ENCODE measurements at regions not wholly inside any gene's neighbourhood (a gene's known extent, or its start where the extent isn't known, plus 50 kb on each side); places are given as distances from the start of the nearest gene placed in this dataset.

GRCh38 chr4:13852411-13852810, 224.9 kb upstream of the BOD1L1 start:
- H3K9ac ChIP-seq (ENCODE audit: low read depth, low read length): no peak overlapping the region
- H3K4me3 ChIP-seq (ENCODE audit: low read length): no peak overlapping the region
- H3K36me3 ChIP-seq (ENCODE audit: insufficient read depth, low read length): no peaks in the 10 kb centered on the region
- H3K4me2 ChIP-seq (ENCODE audit: low read length): no peak overlapping the region
- H3K4me1 ChIP-seq (ENCODE audit: control insufficient read depth, insufficient read depth, low read length): no peaks in the 10 kb centered on the region
- H3K27me3 ChIP-seq (ENCODE audit: control insufficient read depth, insufficient read depth, low read length): peaks cover 3% of the 10 kb centered on the region
- no peaks in the 10 kb centered on the region for H3K9me3 ChIP-seq (replicated peaks; ENCODE audit: low read length)

- no peak overlapping the region for H3K4me3 ChIP-seq (ENCODE audit: low read length)
Observed at GRCh38 chr4:13856387-13856786, 228.9 kb upstream of the BOD1L1 start.

GRCh38 chr4:13857397-13857796, 229.9 kb upstream of the BOD1L1 start:
- Histone ChIP-seq H3K4me3 (ENCODE audit: low read length) (no peak overlapping the region), H3K9me3 (replicated peaks; ENCODE audit: low read length) (no peaks in the 10 kb centered on the region), H3K9ac (ENCODE audit: low read depth, low read length) (no peak overlapping the region), H3K4me1 (ENCODE audit: control insufficient read depth, insufficient read depth, low read length) (no peaks in the 10 kb centered on the region), H3K4me2 (ENCODE audit: low read length) (no peak overlapping the region), H3K36me3 (ENCODE audit: insufficient read depth, low read length) (no peaks in the 10 kb centered on the region), H3K27me3 (ENCODE audit: control insufficient read depth, insufficient read depth, low read length) (no peaks in the 10 kb centered on the region)

More at GRCh38 chr4:13856387-13856786, 228.9 kb upstream of the BOD1L1 start:
- H3K36me3 ChIP-seq (ENCODE audit: insufficient read depth, low read length): no peaks in the 10 kb centered on the region
- H3K9ac ChIP-seq (ENCODE audit: low read depth, low read length): no peak overlapping the region
- H3K9me3 ChIP-seq (replicated peaks; ENCODE audit: low read length): no peaks in the 10 kb centered on the region
- no peaks in the 10 kb centered on the region for H3K4me1 ChIP-seq (ENCODE audit: control insufficient read depth, insufficient read depth, low read length)
- no peaks in the 10 kb centered on the region for H3K27me3 ChIP-seq (ENCODE audit: control insufficient read depth, insufficient read depth, low read length)
- no peak overlapping the region for H3K4me2 ChIP-seq (ENCODE audit: low read length)

- Histone ChIP-seq H3K36me3 (ENCODE audit: insufficient read depth, low read length) (no peaks in the 10 kb centered on the region), H3K27me3 (ENCODE audit: control insufficient read depth, insufficient read depth, low read length) (no peaks in the 10 kb centered on the region), H3K4me2 (ENCODE audit: low read length) (no peak overlapping the region), H3K9ac (ENCODE audit: low read depth, low read length) (no peak overlapping the region), H3K9me3 (replicated peaks; ENCODE audit: low read length) (no peaks in the 10 kb centered on the region), H3K4me3 (ENCODE audit: low read length) (no peak overlapping the region), H3K4me1 (ENCODE audit: control insufficient read depth, insufficient read depth, low read length) (no peaks in the 10 kb centered on the region)
Observed at GRCh38 chr4:13857800-13858199, 230.3 kb upstream of the BOD1L1 start.

GRCh38 chr4:13859423-13859822, 231.9 kb upstream of the BOD1L1 start:
- H3K9ac ChIP-seq (ENCODE audit: low read depth, low read length): no peak overlapping the region
- no peak overlapping the region for H3K4me3 ChIP-seq (ENCODE audit: low read length)
- H3K4me1 ChIP-seq (ENCODE audit: control insufficient read depth, insufficient read depth, low read length): no peaks in the 10 kb centered on the region
- H3K4me2 ChIP-seq (ENCODE audit: low read length): no peak overlapping the region
- no peaks in the 10 kb centered on the region for H3K27me3 ChIP-seq (ENCODE audit: control insufficient read depth, insufficient read depth, low read length)
- no peaks in the 10 kb centered on the region for H3K36me3 ChIP-seq (ENCODE audit: insufficient read depth, low read length)
- H3K9me3 ChIP-seq (replicated peaks; ENCODE audit: low read length): no peaks in the 10 kb centered on the region

GRCh38 chr4:13860126-13860525, 232.6 kb upstream of the BOD1L1 start:
- Histone ChIP-seq H3K4me2 (ENCODE audit: low read length) (no peak overlapping the region), H3K27me3 (ENCODE audit: control insufficient read depth, insufficient read depth, low read length) (no peaks in the 10 kb centered on the region), H3K9me3 (replicated peaks; ENCODE audit: low read length) (no peaks in the 10 kb centered on the region), H3K4me3 (ENCODE audit: low read length) (no peak overlapping the region), H3K36me3 (ENCODE audit: insufficient read depth, low read length) (no peaks in the 10 kb centered on the region), H3K4me1 (ENCODE audit: control insufficient read depth, insufficient read depth, low read length) (no peaks in the 10 kb centered on the region), H3K9ac (ENCODE audit: low read depth, low read length) (no peak overlapping the region)

GRCh38 chr4:13865871-13866669, 238.5 kb upstream of the BOD1L1 start:
- no peaks in the 10 kb centered on the region for H3K36me3 ChIP-seq (ENCODE audit: insufficient read depth, low read length)
- no peaks in the 10 kb centered on the region for H3K9me3 ChIP-seq (replicated peaks; ENCODE audit: low read length)
- H3K9ac ChIP-seq (ENCODE audit: low read depth, low read length): no peak overlapping the region
- H3K4me1 ChIP-seq (ENCODE audit: control insufficient read depth, insufficient read depth, low read length): peaks cover 3% of the 10 kb centered on the region
- H3K27me3 ChIP-seq (ENCODE audit: control insufficient read depth, insufficient read depth, low read length): no peaks in the 10 kb centered on the region
- no peak overlapping the region for H3K4me3 ChIP-seq (ENCODE audit: low read length)
- H3K4me2 ChIP-seq (ENCODE audit: low read length): no peak overlapping the region

- Histone ChIP-seq H3K4me2 (ENCODE audit: low read length) (no peak overlapping the region), H3K4me3 (ENCODE audit: low read length) (no peak overlapping the region), H3K36me3 (ENCODE audit: insufficient read depth, low read length) (no peaks in the 10 kb centered on the region), H3K4me1 (ENCODE audit: control insufficient read depth, insufficient read depth, low read length) (peaks cover 3% of the 10 kb centered on the region), H3K27me3 (ENCODE audit: control insufficient read depth, insufficient read depth, low read length) (no peaks in the 10 kb centered on the region), H3K9ac (ENCODE audit: low read depth, low read length) (no peak overlapping the region), H3K9me3 (replicated peaks; ENCODE audit: low read length) (no peaks in the 10 kb centered on the region)
Observed at GRCh38 chr4:13866881-13867280, 239.4 kb upstream of the BOD1L1 start.

GRCh38 chr4:13872155-13872554, 244.6 kb upstream of the BOD1L1 start:
- no peaks in the 10 kb centered on the region for H3K9me3 ChIP-seq (replicated peaks; ENCODE audit: low read length)
- H3K9ac ChIP-seq (ENCODE audit: low read depth, low read length): no peak overlapping the region
- no peak overlapping the region for H3K4me2 ChIP-seq (ENCODE audit: low read length)

GRCh38 chr4:13872955-13873354, 245.4 kb upstream of the BOD1L1 start:
- Histone ChIP-seq H3K9me3 (replicated peaks; ENCODE audit: low read length) (no peaks in the 10 kb centered on the region), H3K27me3 (ENCODE audit: control insufficient read depth, insufficient read depth, low read length) (no peaks in the 10 kb centered on the region), H3K9ac (ENCODE audit: low read depth, low read length) (no peak overlapping the region), H3K4me1 (ENCODE audit: control insufficient read depth, insufficient read depth, low read length) (no peaks in the 10 kb centered on the region), H3K36me3 (ENCODE audit: insufficient read depth, low read length) (no peaks in the 10 kb centered on the region), H3K4me2 (ENCODE audit: low read length) (no peak overlapping the region), H3K4me3 (ENCODE audit: low read length) (no peak overlapping the region)

More at GRCh38 chr4:13872155-13872554, 244.6 kb upstream of the BOD1L1 start:
- no peaks in the 10 kb centered on the region for H3K4me1 ChIP-seq (ENCODE audit: control insufficient read depth, insufficient read depth, low read length)
- H3K4me3 ChIP-seq (ENCODE audit: low read length): no peak overlapping the region
- H3K36me3 ChIP-seq (ENCODE audit: insufficient read depth, low read length): no peaks in the 10 kb centered on the region
- no peaks in the 10 kb centered on the region for H3K27me3 ChIP-seq (ENCODE audit: control insufficient read depth, insufficient read depth, low read length)

- no peaks in the 10 kb centered on the region for H3K27me3 ChIP-seq (ENCODE audit: control insufficient read depth, insufficient read depth, low read length)
- H3K4me2 ChIP-seq (ENCODE audit: low read length): no peak overlapping the region
- H3K9me3 ChIP-seq (replicated peaks; ENCODE audit: low read length): no peaks in the 10 kb centered on the region
- H3K4me1 ChIP-seq (ENCODE audit: control insufficient read depth, insufficient read depth, low read length): no peaks in the 10 kb centered on the region
- H3K4me3 ChIP-seq (ENCODE audit: low read length): no peak overlapping the region
- no peak overlapping the region for H3K9ac ChIP-seq (ENCODE audit: low read depth, low read length)
- H3K36me3 ChIP-seq (ENCODE audit: insufficient read depth, low read length): no peaks in the 10 kb centered on the region
Observed at GRCh38 chr4:13875181-13875580, 247.7 kb upstream of the BOD1L1 start.

GRCh38 chr4:13876131-13876530, 248.6 kb upstream of the BOD1L1 start:
- H3K9ac ChIP-seq (ENCODE audit: low read depth, low read length): no peak overlapping the region
- no peak overlapping the region for H3K4me3 ChIP-seq (ENCODE audit: low read length)
- H3K4me2 ChIP-seq (ENCODE audit: low read length): no peak overlapping the region
- no peaks in the 10 kb centered on the region for H3K4me1 ChIP-seq (ENCODE audit: control insufficient read depth, insufficient read depth, low read length)
- no peaks in the 10 kb centered on the region for H3K9me3 ChIP-seq (replicated peaks; ENCODE audit: low read length)
- no peaks in the 10 kb centered on the region for H3K27me3 ChIP-seq (ENCODE audit: control insufficient read depth, insufficient read depth, low read length)
- H3K36me3 ChIP-seq (ENCODE audit: insufficient read depth, low read length): no peaks in the 10 kb centered on the region
